H1 (cell line): ENCODE measurements at regions not wholly inside any gene's neighbourhood (a gene's known extent, or its start where the extent isn't known, plus 50 kb on each side); places are given as distances from the start of the nearest gene placed in this dataset.

ENCODE experiments used
- EZH2 ChIP-seq: fragments of 200-600 bp; sonication (generic); IDR thresholded peaks from 2 replicates; pipeline ENCODE4 v1.7.1; 2012; ENCODE audit warnings: low read depth, mild to moderate bottlenecking, moderate library complexity, low read length, inconsistent platforms; ENCODE audit not compliant: severe bottlenecking
- JUN ChIP-seq: IDR thresholded peaks from 2 replicates; pipeline ENCODE4 v1.6.1; 2011; ENCODE audit warnings: low read depth, mild to moderate bottlenecking, improper control_type of control experiment, low read length
- JUND ChIP-seq: IDR thresholded peaks from 2 replicates; pipeline ENCODE4 v1.6.1; 2011; ENCODE audit warnings: mild to moderate bottlenecking, improper control_type of control experiment, low read length
- TBP ChIP-seq: IDR thresholded peaks from 2 replicates; pipeline ENCODE4 v1.6.1; 2011; ENCODE audit warnings: low read depth, low read length, improper control_type of control experiment

DNA sequence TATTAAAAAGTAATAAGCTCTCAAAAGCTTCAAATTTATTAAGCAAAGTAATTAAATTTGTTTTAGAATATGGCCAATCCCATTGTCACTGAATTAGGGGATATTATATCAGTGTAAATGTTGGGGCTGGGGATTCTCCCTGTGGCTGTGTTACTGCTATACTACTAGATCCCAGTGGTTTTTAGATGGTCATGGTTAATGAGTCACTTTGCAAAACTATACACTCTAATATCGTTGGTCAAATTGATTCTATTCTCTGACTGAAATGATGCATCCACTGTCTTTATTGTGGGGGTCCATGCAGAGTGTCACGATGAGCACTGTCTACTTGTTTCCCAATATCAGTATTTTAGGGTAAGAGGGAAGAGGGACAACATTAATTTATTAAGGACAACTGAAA is 336.9 kb upstream of the PREP start (continued):
- no peak for TF ChIP-seq TBP
- TF ChIP-seq EZH2 = no peak
- TF ChIP-seq JUN = no peak
- no peak for TF ChIP-seq JUND
